Testis (tissue), 2 donors: ENCODE measurements at regions not wholly inside any gene's neighbourhood (a gene's known extent, or its start where the extent isn't known, plus 50 kb on each side); places are given as distances from the start of the nearest gene placed in this dataset.

Experiments
- DNase-seq: peaks from one replicate; pipeline ENCODE4 v3.0.0-alpha.2; 2019
- H3K27ac ChIP-seq, 2 donors: fragments of 200-600 bp; sonication (generic); one replicate each; pipeline ENCODE4 v1.5.1; 2019
- H3K27me3 ChIP-seq: fragments of 200-600 bp; sonication (generic); one replicate; pipeline ENCODE4 v1.5.1; 2019
- H3K36me3 ChIP-seq: fragments of 200-600 bp; sonication (generic); one replicate; pipeline ENCODE4 v1.5.1; 2017; ENCODE audit warnings: low read depth; ENCODE audit errors: missing control alignments
- H3K4me1 ChIP-seq: fragments of 200-600 bp; sonication (generic); one replicate; pipeline ENCODE4 v1.5.1; 2019
- H3K4me3 ChIP-seq, 2 donors: fragments of 200-600 bp; sonication (generic); one replicate each; pipeline ENCODE4 v1.5.1; 2017 to 2019
- H3K9me3 ChIP-seq: fragments of 200-600 bp; sonication (generic); one replicate; pipeline ENCODE4 v1.5.1; 2017
- POLR2A ChIP-seq: fragments of 450-650 bp; IDR thresholded peaks from one replicate; pipeline ENCODE4 v1.6.1; 2017; ENCODE audit warnings: antibody characterized with exemption, mild to moderate bottlenecking, moderate library complexity
- WGBS, 2 donors: methylation state at CpG; one replicate each; pipeline ENCODE4 v1.1.5; 2018; 5-methylcytosine and 5-hydroxymethylcytosine counted together
- intact Hi-C: fragments of 100-400 bp; cut with DNase I; formaldehyde crosslinking; loops from one replicate; pipeline ENCODE4 v1.15.1; 2023; ENCODE audit warnings: low total_unique reads
- TF ChIP-seq, protein P1 (sequence below), 3 experiments: fragments of 450-650 bp in 2 of 3; fragments of 200-600 bp in 1 of 3; sonication (generic) in 1 of 3; IDR thresholded peaks; one replicate each; pipeline ENCODE4 v1.5.1; 2016 to 2019; ENCODE audit warnings: antibody characterized with exemption in 3 of 3, mild to moderate bottlenecking in 2 of 3, moderate library complexity in 1 of 3

DNA sequence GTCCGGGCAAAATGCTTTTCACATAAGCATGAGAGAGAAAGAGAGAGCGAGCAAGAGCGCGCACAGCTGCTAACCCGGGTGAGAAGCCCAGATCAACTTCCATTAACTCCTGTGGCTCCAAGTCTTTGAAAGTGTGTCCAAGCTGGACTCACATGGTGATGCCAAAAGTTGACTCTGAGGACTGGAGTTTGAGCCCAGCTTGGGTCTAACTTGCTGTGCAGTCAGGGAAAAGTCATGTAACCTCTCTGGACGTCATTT lies 357.2 kb upstream of the SULF2 start:
- Histone ChIP-seq H3K4me1 (peaks cover 7% of the 10 kb centered on the region), H3K27ac (no peak overlapping the region), H3K27me3 (no peaks in the 10 kb centered on the region), H3K4me3 (no peak overlapping the region), H3K9me3 (no peaks in the 10 kb centered on the region), H3K36me3 (no peaks in the 10 kb centered on the region)
- no peak for TF ChIP-seq POLR2A
- TF ChIP-seq, protein P1, sequence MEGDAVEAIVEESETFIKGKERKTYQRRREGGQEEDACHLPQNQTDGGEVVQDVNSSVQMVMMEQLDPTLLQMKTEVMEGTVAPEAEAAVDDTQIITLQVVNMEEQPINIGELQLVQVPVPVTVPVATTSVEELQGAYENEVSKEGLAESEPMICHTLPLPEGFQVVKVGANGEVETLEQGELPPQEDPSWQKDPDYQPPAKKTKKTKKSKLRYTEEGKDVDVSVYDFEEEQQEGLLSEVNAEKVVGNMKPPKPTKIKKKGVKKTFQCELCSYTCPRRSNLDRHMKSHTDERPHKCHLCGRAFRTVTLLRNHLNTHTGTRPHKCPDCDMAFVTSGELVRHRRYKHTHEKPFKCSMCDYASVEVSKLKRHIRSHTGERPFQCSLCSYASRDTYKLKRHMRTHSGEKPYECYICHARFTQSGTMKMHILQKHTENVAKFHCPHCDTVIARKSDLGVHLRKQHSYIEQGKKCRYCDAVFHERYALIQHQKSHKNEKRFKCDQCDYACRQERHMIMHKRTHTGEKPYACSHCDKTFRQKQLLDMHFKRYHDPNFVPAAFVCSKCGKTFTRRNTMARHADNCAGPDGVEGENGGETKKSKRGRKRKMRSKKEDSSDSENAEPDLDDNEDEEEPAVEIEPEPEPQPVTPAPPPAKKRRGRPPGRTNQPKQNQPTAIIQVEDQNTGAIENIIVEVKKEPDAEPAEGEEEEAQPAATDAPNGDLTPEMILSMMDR (IDR thresholded peaks at IDR 0.05): no peak
- no peak for DNase-seq
- WGBS, 2 donors: 55 to 67% methylated on average over 6 of the region's 6 CpGs
- intact Hi-C loops: no loop called here

DNA sequence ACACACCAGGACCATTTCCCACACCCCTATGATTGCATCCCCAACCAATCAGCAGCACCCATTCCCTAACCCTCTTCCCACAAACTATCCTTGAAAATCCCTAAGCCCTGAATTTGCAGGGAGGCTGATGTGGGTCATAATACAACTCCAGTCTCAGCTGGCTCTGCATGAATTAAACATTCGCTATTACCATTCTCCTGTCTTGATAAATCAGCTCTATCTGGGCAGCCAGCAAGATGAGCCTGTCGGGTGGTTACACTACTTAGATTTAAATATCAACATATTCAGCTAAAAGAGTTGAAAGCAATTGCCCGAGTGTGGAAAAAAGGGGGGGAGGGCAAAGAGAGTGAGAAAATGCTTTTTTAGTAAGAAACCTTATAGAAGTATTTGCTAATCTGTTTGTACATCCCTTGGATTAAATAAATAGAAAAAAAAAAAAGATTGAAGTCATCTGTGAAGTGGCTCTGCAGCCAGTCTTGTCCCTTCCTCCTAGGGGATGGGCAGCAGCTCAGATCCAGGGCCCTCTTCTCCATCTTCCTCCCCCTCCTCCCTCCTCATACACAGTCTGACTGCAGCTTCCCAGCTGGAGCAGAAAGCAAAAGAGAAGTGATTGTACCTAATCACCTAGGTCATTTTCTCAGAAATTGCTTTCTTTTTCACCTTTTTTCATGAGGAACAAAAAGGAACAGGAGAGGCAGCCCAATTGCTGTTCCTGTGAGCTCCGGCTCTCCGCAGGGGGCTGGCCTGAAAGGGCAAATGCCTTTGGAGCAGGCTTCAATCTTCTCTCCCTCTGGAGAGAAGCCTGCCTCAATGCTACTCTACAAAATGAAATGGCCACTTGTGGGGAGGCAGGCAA lies 356.6 kb upstream of the SULF2 start:
- TF ChIP-seq POLR2A: no peak
- TF ChIP-seq, protein P1 (IDR thresholded peaks at IDR 0.05): no peak
- WGBS, 2 donors: 69 to 71% methylated on average over 5 of the region's 5 CpGs
- H3K4me1 ChIP-seq: peaks cover 4% of the 10 kb centered on the region
- no peaks in the 10 kb centered on the region for H3K9me3 ChIP-seq
- no peak overlapping the region for H3K4me3 ChIP-seq
- DNase-seq: no peak
- intact Hi-C loops: no loop called here
- H3K27ac ChIP-seq: no peak overlapping the region
- no peaks in the 10 kb centered on the region for H3K27me3 ChIP-seq
- no peaks in the 10 kb centered on the region for H3K36me3 ChIP-seq

DNA sequence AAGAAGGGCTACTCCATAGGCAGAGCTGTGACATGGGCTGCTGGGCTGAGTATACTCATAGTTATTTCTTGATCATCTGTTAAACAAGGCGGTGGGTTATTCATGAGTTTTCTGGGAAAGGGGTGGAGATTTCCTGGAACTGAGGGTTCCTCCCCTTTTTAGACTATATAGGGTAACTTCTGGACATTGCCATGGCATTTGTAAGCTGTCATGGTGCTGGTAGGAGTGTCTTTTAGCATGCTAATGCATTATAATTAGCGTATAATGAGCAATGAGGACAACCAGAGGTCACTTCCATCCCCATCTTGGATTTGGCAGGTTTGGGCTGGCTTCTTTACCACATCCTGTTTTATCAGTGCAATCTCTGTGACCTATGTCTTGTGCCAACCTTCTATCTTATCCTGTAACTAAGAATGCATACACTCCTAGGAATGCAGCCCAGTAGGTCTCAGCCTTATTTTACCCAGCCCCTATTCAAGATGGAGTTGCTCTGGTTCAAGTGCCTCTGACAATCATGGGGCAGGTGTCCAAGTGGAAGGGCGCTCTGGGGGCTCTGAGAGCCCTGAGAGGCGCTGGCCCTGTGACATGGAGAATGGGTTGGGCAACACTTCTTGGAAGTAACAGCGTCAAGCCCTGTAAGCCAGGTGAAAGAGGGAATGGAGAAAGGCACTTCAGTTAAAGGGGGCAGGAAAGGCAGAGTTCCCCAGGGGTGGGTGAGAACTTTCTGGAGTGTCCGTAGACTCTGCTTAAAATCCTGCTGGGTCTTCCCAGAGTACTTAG lies 354.2 kb upstream of the SULF2 start:
- TF ChIP-seq, protein P1 (IDR thresholded peaks at IDR 0.05): no peak
- no peak for TF ChIP-seq POLR2A
- Histone ChIP-seq H3K27ac (no peak overlapping the region), H3K27me3 (no peaks in the 10 kb centered on the region), H3K4me3 (no peak overlapping the region), H3K9me3 (no peaks in the 10 kb centered on the region), H3K4me1 (no peaks in the 10 kb centered on the region), H3K36me3 (no peaks in the 10 kb centered on the region)
- intact Hi-C loops: no loop called here
- DNase-seq: no peak
- 93 to 98% methylated on average over 6 of the region's 6 CpGs for WGBS, 2 donors

GRCh38 chr20:48132834-48133233 lies 347.6 kb upstream of the SULF2 start:
- intact Hi-C loops: no loop called here
- Histone ChIP-seq H3K9me3 (no peaks in the 10 kb centered on the region), H3K36me3 (no peaks in the 10 kb centered on the region), H3K4me3 (no peak overlapping the region), H3K4me1 (peaks cover 7% of the 10 kb centered on the region), H3K27ac (no peak overlapping the region), H3K27me3 (no peaks in the 10 kb centered on the region)
- no peak for TF ChIP-seq POLR2A
- TF ChIP-seq, protein P1 (IDR thresholded peaks at IDR 0.05): no peak
- DNase-seq: no peak
